Erythroblast (primary cell): ENCODE measurements at regions not wholly inside any gene's neighbourhood (a gene's known extent, or its start where the extent isn't known, plus 50 kb on each side); places are given as distances from the start of the nearest gene placed in this dataset.
"Not testable (repeated sequence)": the region's sequence is repeated elsewhere in the genome, so short reads cannot be mapped to it uniquely, and the experiment has no call there.

Experiments
- DNase-seq, 2 experiments: peaks; one replicate each; lab custom pipeline; 2025; lab: John Stamatoyannopoulos, UW
- GATA1 ChIP-seq: IDR thresholded peaks from 2 replicates; pipeline ENCODE4 v1.6.1; 2011; ENCODE audit warnings: low read depth, mild to moderate bottlenecking, control low read depth, low read length, moderate library complexity
- POLR2A ChIP-seq: IDR thresholded peaks from 2 replicates; pipeline ENCODE4 v1.6.1; 2011; ENCODE audit warnings: mild to moderate bottlenecking, low read length

- TF ChIP-seq GATA1 (no peak), POLR2A (no peak)
- no peak for DNase-seq
These were observed 129.1 kb downstream of the S1PR1 start for GRCh38 chr1:101365878-101366277.

- no peak for DNase-seq
These were observed 129.8 kb downstream of the S1PR1 start for GRCh38 chr1:101366513-101367215.

GRCh38 chr1:101367630-101368029, 130.8 kb downstream of the S1PR1 start:
- no peak for DNase-seq
- TF ChIP-seq POLR2A (no peak), GATA1 (no peak)

More at GRCh38 chr1:101366513-101367215, 129.8 kb downstream of the S1PR1 start:
- TF ChIP-seq POLR2A (no peak), GATA1 (no peak)

GRCh38 chr1:101370488-101370887, 133.7 kb downstream of the S1PR1 start:
- no peak for TF ChIP-seq GATA1
- no peak for TF ChIP-seq POLR2A
- DNase-seq = no peak

GRCh38 chr1:101371259-101371658, 134.4 kb downstream of the S1PR1 start:
- no peak for DNase-seq
- no peak for TF ChIP-seq GATA1
- no peak for TF ChIP-seq POLR2A

- no peak for DNase-seq
- TF ChIP-seq GATA1 (no peak), POLR2A (no peak)
These were observed 136.8 kb downstream of the S1PR1 start for GRCh38 chr1:101373570-101373969.

GRCh38 chr1:101375448-101375847, 138.6 kb downstream of the S1PR1 start:
- not testable (repeated sequence) for DNase-seq

GRCh38 chr1:101376121-101377083, 139.6 kb downstream of the S1PR1 start:
- DNase-seq = no peak
- TF ChIP-seq GATA1 (no peak), POLR2A (no peak)

- DNase-seq = no peak
- TF ChIP-seq GATA1 (no peak), POLR2A (no peak)
These were observed 140.4 kb downstream of the S1PR1 start for GRCh38 chr1:101377084-101377835.

GRCh38 chr1:101379037-101379436, 142.2 kb downstream of the S1PR1 start:
- no peak for DNase-seq

GRCh38 chr1:101379950-101380349, 143.1 kb downstream of the S1PR1 start:
- no peak for TF ChIP-seq GATA1
- TF ChIP-seq POLR2A = no peak
- no peak for DNase-seq

More at GRCh38 chr1:101379037-101379436, 142.2 kb downstream of the S1PR1 start:
- TF ChIP-seq POLR2A (no peak), GATA1 (no peak)

- TF ChIP-seq POLR2A = no peak
- TF ChIP-seq GATA1 = no peak
- no peak for DNase-seq
These were observed 145.3 kb downstream of the S1PR1 start for GRCh38 chr1:101382135-101382534.

- no peak for TF ChIP-seq POLR2A
- DNase-seq = peak in 1 of 2 experiments; percentile 5
These were observed 152.2 kb downstream of the S1PR1 start for GRCh38 chr1:101388904-101389546.
